K562 (cell line): ENCODE measurements at regions not wholly inside any gene's neighbourhood (a gene's known extent, or its start where the extent isn't known, plus 50 kb on each side); places are given as distances from the start of the nearest gene placed in this dataset.
"Not testable (repeated sequence)": the region's sequence is repeated elsewhere in the genome, so short reads cannot be mapped to it uniquely, and the experiment has no call there.

ENCODE experiments used
- ATAC-seq: fragments of 200-7000 bp; cut with Tn5 transposase; 3 replicates; pipeline ENCODE4 v1.9.1; 2020; ENCODE audit warnings: moderate library complexity
- BruUV-seq: library from RNA; stranded (reverse); fragments of 400-500 nt; replicated peaks from 2 replicates; lab custom pipeline; 2021; lab: Mats Ljungman, UMichigan
- CTCF ChIA-PET: fragments of 300-600 bp; formaldehyde crosslinking; extraction: SDS; loops from one replicate; lab custom pipeline; 2021; ENCODE audit warnings: low intra/inter-chr PET ratio; lab: Yijun Ruan, JAX
- POLR2A ChIA-PET: fragments of 300-600, 350-650 bp; sonication (Branson Sonifier 250); formaldehyde crosslinking; extraction: SDS; loops from one replicate; lab custom pipeline; 2021; ENCODE audit warnings: antibody characterized with exemption, inconsistent platforms; lab: Yijun Ruan, JAX
- DNase-seq, 4 experiments: peaks; one replicate each; pipeline versions ENCODE4 v3.0.0 to v3.0.0-alpha.2; 2011 to 2018; ENCODE audit warnings: low spot score in 3 of 4, mixed read lengths in 3 of 4; ENCODE audit errors: extremely low read depth in 1 of 4
- FAIRE-seq: peaks from 2 replicates; lab custom pipeline; 2011; peaks lifted over from hg19 to GRCh38; lab: Jason Lieb, UNC
- H2AFZ ChIP-seq: 2 replicates; pipeline ENCODE4 v1.6.0; 2011; ENCODE audit warnings: low read depth, low read length, control low read depth, inconsistent platforms
- H3K27ac ChIP-seq: fragments of 200-600 bp; 3 replicates; pipeline ENCODE4 v1.8.0; 2011; ENCODE audit warnings: low read depth, mild to moderate bottlenecking, control low read depth, inconsistent platforms, low read length, moderate library complexity, mixed read lengths; ENCODE audit errors: extremely low read depth
- H3K27me3 ChIP-seq, 2 experiments: fragments of 300-600 bp in 1 of 2; 2 replicates in 1 of 2; 3 replicates in 1 of 2; pipeline versions ENCODE4 v1.6.0 to v1.8.0; 2011; ENCODE audit warnings: inconsistent platforms in 2 of 2, low read length in 2 of 2, mild to moderate bottlenecking in 1 of 2, mixed read lengths in 1 of 2, moderate library complexity in 1 of 2; ENCODE audit not compliant: control insufficient read depth in 2 of 2, insufficient read depth in 2 of 2
- H3K36me3 ChIP-seq: fragments of 300-600 bp; 3 replicates; pipeline ENCODE4 v1.8.0; 2011; ENCODE audit warnings: mild to moderate bottlenecking, low read length, inconsistent platforms; ENCODE audit not compliant: control insufficient read depth, insufficient read depth
- H3K4me1 ChIP-seq, 2 experiments: fragments of 200-600 bp in 1 of 2; replicated peaks in 1 of 2; 2 replicates in 1 of 2; 3 replicates in 1 of 2; pipeline versions ENCODE4 v1.5.1 to v1.8.0; 2011; ENCODE audit warnings: inconsistent platforms in 2 of 2, low read length in 2 of 2, mild to moderate bottlenecking in 1 of 2, mixed read lengths in 1 of 2, moderate library complexity in 1 of 2; ENCODE audit not compliant: control insufficient read depth in 2 of 2, insufficient read depth in 2 of 2
- H3K4me2 ChIP-seq: 2 replicates; pipeline ENCODE4 v1.6.1; 2011; ENCODE audit warnings: low read length, control low read depth, inconsistent platforms, mixed read lengths; ENCODE audit not compliant: insufficient read depth
- H3K4me3 ChIP-seq: fragments of 200-600 bp; sonication (generic), shearing (Covaris generic); 2 replicates; pipeline ENCODE4 v1.5.1; 2016; ENCODE audit warnings: control low read depth, inconsistent platforms
- H3K79me2 ChIP-seq: fragments of 200-600 bp; 3 replicates; pipeline ENCODE4 v1.8.0; 2011; ENCODE audit warnings: low read length, inconsistent platforms; ENCODE audit not compliant: control insufficient read depth, insufficient read depth
- H3K9ac ChIP-seq, 2 experiments: 2 replicates each; pipeline versions ENCODE4 v1.6.0 to v1.6.1; 2011; ENCODE audit warnings: low read depth in 2 of 2, low read length in 2 of 2, control low read depth in 1 of 2, inconsistent platforms in 1 of 2, mild to moderate bottlenecking in 1 of 2, mixed read lengths in 1 of 2; ENCODE audit not compliant: insufficient read depth in 1 of 2
- H3K9me1 ChIP-seq: one replicate; pipeline ENCODE4 v1.6.0; 2011; ENCODE audit warnings: inconsistent platforms, mild to moderate bottlenecking, low read length, moderate library complexity; ENCODE audit not compliant: control insufficient read depth, insufficient read depth
- H3K9me3 ChIP-seq: replicated peaks from 2 replicates; pipeline ENCODE4 v1.5.1; 2011; ENCODE audit warnings: low read depth, low read length, inconsistent platforms; ENCODE audit not compliant: control insufficient read depth, insufficient read depth
- H4K20me1 ChIP-seq: replicated peaks from 2 replicates; pipeline ENCODE4 v1.6.1; 2011; ENCODE audit warnings: low read length, inconsistent platforms, mixed read lengths; ENCODE audit not compliant: control insufficient read depth, insufficient read depth
- ARNT ChIP-seq, 2 experiments: fragments of 450-650 bp; IDR thresholded peaks; 2 replicates each; pipeline ENCODE4 v1.6.1; 2016; ENCODE audit warnings: mild to moderate bottlenecking in 1 of 2
- ATF7 ChIP-seq: fragments of 450-650 bp; IDR thresholded peaks from 2 replicates; pipeline ENCODE4 v1.7.1; 2014; ENCODE audit warnings: mild to moderate bottlenecking, moderate library complexity
- CBFA2T3 ChIP-seq: fragments of 450-650 bp; IDR thresholded peaks from 2 replicates; pipeline ENCODE4 v1.6.1; 2017
- CC2D1A ChIP-seq: fragments of 450-650 bp; IDR thresholded peaks from 2 replicates; pipeline ENCODE4 v1.6.1; 2017; ENCODE audit warnings: mild to moderate bottlenecking
- CREM ChIP-seq: IDR thresholded peaks from 2 replicates; pipeline ENCODE4 v1.6.1; 2014; ENCODE audit warnings: antibody characterized with exemption, low read depth
- CTBP1 ChIP-seq: fragments of 450-650 bp; IDR thresholded peaks from 2 replicates; pipeline ENCODE4 v1.6.1; 2016; ENCODE audit warnings: borderline replicate concordance
- DPF2 ChIP-seq: fragments of 450-650 bp; IDR thresholded peaks from 2 replicates; pipeline ENCODE4 v1.6.1; 2016
- EP300 ChIP-seq: IDR thresholded peaks from 2 replicates; pipeline ENCODE4 v1.6.1; 2012; ENCODE audit warnings: low read length, improper control_type of control experiment
- HDAC1 ChIP-seq, 2 experiments: fragments of 450-650 bp; IDR thresholded peaks; 2 replicates each; pipeline ENCODE4 v1.6.1; 2016 to 2017; ENCODE audit warnings: inconsistent platforms in 1 of 2, mild to moderate bottlenecking in 1 of 2, moderate library complexity in 1 of 2
- HDAC2 ChIP-seq: fragments of 450-650 bp; IDR thresholded peaks from 2 replicates; pipeline ENCODE4 v1.6.1; 2016; ENCODE audit warnings: mild to moderate bottlenecking
- NCOR1 ChIP-seq: fragments of 450-650 bp; IDR thresholded peaks from 2 replicates; pipeline ENCODE4 v1.6.1; 2016; ENCODE audit warnings: mild to moderate bottlenecking, moderate library complexity
- RNF2 ChIP-seq: sonication (generic); IDR thresholded peaks from 2 replicates; pipeline ENCODE4 v1.6.1; 2016
- SMARCA4 ChIP-seq: fragments of 450-650 bp; IDR thresholded peaks from 2 replicates; pipeline ENCODE4 v1.6.1; 2016
- SOX6 ChIP-seq: fragments of 450-650 bp; IDR thresholded peaks from 2 replicates; pipeline ENCODE4 v1.6.1; 2014; ENCODE audit warnings: mild to moderate bottlenecking
- TAL1 ChIP-seq: fragments of 450-650 bp; IDR thresholded peaks from 2 replicates; pipeline ENCODE4 v1.6.1; 2016; ENCODE audit warnings: mild to moderate bottlenecking
- TEAD1 ChIP-seq, 2 experiments: fragments of 450-650 bp in 1 of 2; sonication (generic) in 1 of 2; formaldehyde crosslinking; IDR thresholded peaks; 2 replicates each; pipeline versions ENCODE4 v1.4.0 to v1.8.0; 2020 to 2022; ENCODE audit warnings: mild to moderate bottlenecking in 2 of 2, missing genetic modification reagents in 1 of 2
- TEAD4 ChIP-seq, 2 experiments: sonication (generic) in 1 of 2; formaldehyde crosslinking in 1 of 2; IDR thresholded peaks; 2 replicates each; pipeline versions ENCODE4 v1.6.1 to v1.8.0; 2012 to 2022; ENCODE audit warnings: borderline replicate concordance in 1 of 2, inconsistent platforms in 1 of 2, low read length in 1 of 2, mild to moderate bottlenecking in 1 of 2, missing genetic modification reagents in 1 of 2
- ZEB2 ChIP-seq: fragments of 450-650 bp; IDR thresholded peaks from 2 replicates; pipeline ENCODE4 v1.6.1; 2016
- WGBS: fragments of 100-300 bp; shearing (Covaris generic); methylation state at CpG from one replicate; pipeline ENCODE4 v1.1.6; 2016; ENCODE audit warnings: low coverage, mixed read lengths; ENCODE audit not compliant: insufficient coverage; ENCODE audit errors: missing lambda C conversion rate; 5-methylcytosine and 5-hydroxymethylcytosine counted together
- in situ Hi-C: fragments of 300-500 bp; cut with MboI; formaldehyde crosslinking; loops from 4 replicates; pipeline ENCODE4 v1.15.0; 2018; ENCODE audit warnings: inconsistent platforms, mixed read lengths
- intact Hi-C: fragments of 100-400 bp; cut with micrococcal nuclease; formaldehyde crosslinking; loops from 2 replicates; pipeline ENCODE4 v1.14.2; 2022
- TF ChIP-seq, protein P1 (sequence below): fragments of 450-650 bp; IDR thresholded peaks from 2 replicates; pipeline ENCODE4 v1.6.1; 2017; ENCODE audit warnings: antibody characterized with exemption, mild to moderate bottlenecking

DNA sequence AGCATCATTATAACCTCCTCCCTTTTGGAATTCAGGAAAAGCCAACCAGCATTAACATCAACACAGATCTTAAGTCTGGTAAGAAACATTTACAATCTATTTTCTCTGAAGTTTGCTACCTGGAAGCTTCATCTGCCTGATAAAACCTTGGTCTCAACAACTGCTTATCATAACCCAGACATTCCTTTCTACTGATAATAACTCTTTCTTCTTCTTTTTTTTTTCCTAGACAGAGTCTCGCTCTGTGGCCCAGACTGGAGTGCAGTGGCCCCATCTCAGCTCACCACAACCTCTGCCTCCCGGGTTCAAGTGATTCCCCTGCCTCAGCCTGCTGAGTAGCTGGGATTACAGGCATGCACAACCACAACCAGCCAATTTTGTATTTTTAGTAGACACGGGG, 534.6 kb downstream of the KCNJ18 start (continued):
- TF ChIP-seq HDAC2: 0 out of 2 replicates have a peak, but pooled peaks have one; percentile 55
- 0 out of 2 replicates have a peak, but pooled peaks have one; percentile 21 for TF ChIP-seq ZEB2
- peak; percentile 72; the same call in 1 of the 2 replicates for TF ChIP-seq SOX6
- TF ChIP-seq CTBP1: peak; percentile 37; the same call in 1 of the 2 replicates
- peak; percentile 72 for TF ChIP-seq CBFA2T3
- peak; percentile 70 for TF ChIP-seq SMARCA4
- peak; percentile 35; the same call in 1 of the 2 replicates for TF ChIP-seq DPF2
- TF ChIP-seq TAL1: peak; percentile 74
- peak; percentile 12; the same call in 1 of the 2 replicates for TF ChIP-seq EP300
- TF ChIP-seq TEAD1 (CRISPR knock-in tag; IDR thresholded peaks at IDR 0.05): 0 out of 4 replicates have a peak, but pooled peaks of 1 of the 2 experiments have one; percentile 32

DNA sequence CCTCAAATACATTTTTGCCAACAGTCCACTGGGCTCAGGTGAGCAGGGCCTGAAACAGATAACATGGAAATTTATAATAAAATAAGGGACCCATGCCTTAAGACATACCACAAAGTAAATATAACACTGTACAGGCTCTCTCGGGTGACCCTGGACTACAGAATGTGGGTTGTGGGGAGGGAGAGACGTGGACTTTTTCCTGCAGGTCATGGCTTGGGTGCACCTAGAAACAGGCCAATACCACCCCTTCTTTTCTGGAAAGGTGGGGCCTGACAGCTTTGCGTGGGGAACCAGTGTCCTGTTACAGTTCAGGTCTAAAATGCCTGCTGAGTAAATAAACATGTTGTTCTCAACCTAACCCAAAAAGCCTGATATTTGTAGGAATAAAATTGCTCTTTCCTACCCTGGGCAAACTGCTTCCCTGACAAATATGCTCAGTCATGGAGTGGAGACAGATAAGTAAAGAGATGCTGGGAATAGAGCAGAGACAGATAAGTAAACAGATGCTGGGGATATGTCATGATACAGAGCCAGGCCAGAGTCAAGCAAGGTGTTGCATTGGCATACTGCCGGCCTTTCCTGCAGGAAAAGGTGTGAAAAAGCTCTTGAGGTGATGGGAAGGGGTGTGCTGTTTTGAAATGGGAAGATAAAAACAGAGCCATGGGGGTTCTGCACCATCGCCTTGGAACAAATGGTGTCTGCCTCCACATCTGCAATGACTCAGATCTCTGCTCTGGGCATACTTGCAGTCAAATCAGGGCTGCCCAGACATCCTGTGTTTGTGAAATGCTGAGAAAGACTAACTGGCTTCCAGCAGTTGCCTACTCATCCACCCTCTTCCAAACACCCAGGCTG, 535.6 kb downstream of the KCNJ18 start:
- H3K4me3 ChIP-seq; H3K9ac ChIP-seq; H3K9me3 ChIP-seq; CTCF ChIA-PET; intact Hi-C loops; H3K27me3 ChIP-seq; BruUV-seq; in situ Hi-C loops; H3K79me2 ChIP-seq; H3K36me3 ChIP-seq; H2AFZ ChIP-seq; H3K9me1 ChIP-seq; POLR2A ChIA-PET; H4K20me1 ChIP-seq; TF ChIP-seq TEAD4 (CRISPR knock-in tag; IDR thresholded peaks at IDR 0.05; ENCODE audit: borderline replicate concordance): not testable (repeated sequence)
- DNase-seq (peak; percentile 22 to 83 (median 38)), FAIRE-seq (peak; percentile 94), ATAC-seq (peak; percentile 82)
- 0% methylated on average over 2 of the region's 5 CpGs for WGBS
- peak overlapping the region; percentile 65 for H3K4me2 ChIP-seq
- peaks cover 6 to 25% of the 10 kb centered on the region in 2 experiments; a peak in 3 of 5 replicates for H3K4me1 ChIP-seq
- peak overlapping the region; percentile 66; the same call in 2 of the 3 replicates for H3K27ac ChIP-seq
- TF ChIP-seq DPF2 (peak; percentile 94), TEAD4 (IDR thresholded peaks at IDR 0.05; ENCODE audit: low read length) (peak; percentile 83), CBFA2T3 (peak; percentile 93), CC2D1A (peak; percentile 15; the same call in 1 of the 2 replicates), ATF7 (peak; percentile 29; the same call in 1 of the 2 replicates), NCOR1 (peak; percentile 87), RNF2 (peak; percentile 44; the same call in 1 of the 2 replicates), ARNT (IDR thresholded peaks at IDR 0.05) (peak in 1 of 2 experiments; percentile 45; a peak in 1 of 4 replicates), CREM (0 out of 2 replicates have a peak, but pooled peaks have one; percentile 27), HDAC1 (IDR thresholded peaks at IDR 0.05) (peak in 1 of 2 experiments; percentile 77; a peak in 2 of 4 replicates)
- TF ChIP-seq, protein P1, sequence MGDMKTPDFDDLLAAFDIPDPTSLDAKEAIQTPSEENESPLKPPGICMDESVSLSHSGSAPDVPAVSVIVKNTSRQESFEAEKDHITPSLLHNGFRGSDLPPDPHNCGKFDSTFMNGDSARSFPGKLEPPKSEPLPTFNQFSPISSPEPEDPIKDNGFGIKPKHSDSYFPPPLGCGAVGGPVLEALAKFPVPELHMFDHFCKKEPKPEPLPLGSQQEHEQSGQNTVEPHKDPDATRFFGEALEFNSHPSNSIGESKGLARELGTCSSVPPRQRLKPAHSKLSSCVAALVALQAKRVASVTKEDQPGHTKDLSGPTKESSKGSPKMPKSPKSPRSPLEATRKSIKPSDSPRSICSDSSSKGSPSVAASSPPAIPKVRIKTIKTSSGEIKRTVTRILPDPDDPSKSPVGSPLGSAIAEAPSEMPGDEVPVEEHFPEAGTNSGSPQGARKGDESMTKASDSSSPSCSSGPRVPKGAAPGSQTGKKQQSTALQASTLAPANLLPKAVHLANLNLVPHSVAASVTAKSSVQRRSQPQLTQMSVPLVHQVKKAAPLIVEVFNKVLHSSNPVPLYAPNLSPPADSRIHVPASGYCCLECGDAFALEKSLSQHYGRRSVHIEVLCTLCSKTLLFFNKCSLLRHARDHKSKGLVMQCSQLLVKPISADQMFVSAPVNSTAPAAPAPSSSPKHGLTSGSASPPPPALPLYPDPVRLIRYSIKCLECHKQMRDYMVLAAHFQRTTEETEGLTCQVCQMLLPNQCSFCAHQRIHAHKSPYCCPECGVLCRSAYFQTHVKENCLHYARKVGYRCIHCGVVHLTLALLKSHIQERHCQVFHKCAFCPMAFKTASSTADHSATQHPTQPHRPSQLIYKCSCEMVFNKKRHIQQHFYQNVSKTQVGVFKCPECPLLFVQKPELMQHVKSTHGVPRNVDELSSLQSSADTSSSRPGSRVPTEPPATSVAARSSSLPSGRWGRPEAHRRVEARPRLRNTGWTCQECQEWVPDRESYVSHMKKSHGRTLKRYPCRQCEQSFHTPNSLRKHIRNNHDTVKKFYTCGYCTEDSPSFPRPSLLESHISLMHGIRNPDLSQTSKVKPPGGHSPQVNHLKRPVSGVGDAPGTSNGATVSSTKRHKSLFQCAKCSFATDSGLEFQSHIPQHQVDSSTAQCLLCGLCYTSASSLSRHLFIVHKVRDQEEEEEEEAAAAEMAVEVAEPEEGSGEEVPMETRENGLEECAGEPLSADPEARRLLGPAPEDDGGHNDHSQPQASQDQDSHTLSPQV: 0 out of 2 replicates have a peak, but pooled peaks have one; percentile 20
